ENCODE measurements at regions not wholly inside any gene's neighbourhood (a gene's known extent, or its start where the extent isn't known, plus 50 kb on each side); places are given as distances from the start of the nearest gene placed in this dataset.

- TF ChIP-seq, protein P1, sequence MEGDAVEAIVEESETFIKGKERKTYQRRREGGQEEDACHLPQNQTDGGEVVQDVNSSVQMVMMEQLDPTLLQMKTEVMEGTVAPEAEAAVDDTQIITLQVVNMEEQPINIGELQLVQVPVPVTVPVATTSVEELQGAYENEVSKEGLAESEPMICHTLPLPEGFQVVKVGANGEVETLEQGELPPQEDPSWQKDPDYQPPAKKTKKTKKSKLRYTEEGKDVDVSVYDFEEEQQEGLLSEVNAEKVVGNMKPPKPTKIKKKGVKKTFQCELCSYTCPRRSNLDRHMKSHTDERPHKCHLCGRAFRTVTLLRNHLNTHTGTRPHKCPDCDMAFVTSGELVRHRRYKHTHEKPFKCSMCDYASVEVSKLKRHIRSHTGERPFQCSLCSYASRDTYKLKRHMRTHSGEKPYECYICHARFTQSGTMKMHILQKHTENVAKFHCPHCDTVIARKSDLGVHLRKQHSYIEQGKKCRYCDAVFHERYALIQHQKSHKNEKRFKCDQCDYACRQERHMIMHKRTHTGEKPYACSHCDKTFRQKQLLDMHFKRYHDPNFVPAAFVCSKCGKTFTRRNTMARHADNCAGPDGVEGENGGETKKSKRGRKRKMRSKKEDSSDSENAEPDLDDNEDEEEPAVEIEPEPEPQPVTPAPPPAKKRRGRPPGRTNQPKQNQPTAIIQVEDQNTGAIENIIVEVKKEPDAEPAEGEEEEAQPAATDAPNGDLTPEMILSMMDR (IDR thresholded peaks at IDR 0.05): no peak
- TF ChIP-seq POLR2AphosphoS5 (IDR thresholded peaks at IDR 0.05) (no peak), EP300 (IDR thresholded peaks at IDR 0.05) (no peak), POLR2A (IDR thresholded peaks at IDR 0.05) (no peak)
These were observed 171.5 kb downstream of the ASCL1 start for GRCh38 chr12:103128862-103129501.

All from stomach (tissue), 4 donors.